Stomach (tissue), 8 donors: ENCODE measurements at regions not wholly inside any gene's neighbourhood (a gene's known extent, or its start where the extent isn't known, plus 50 kb on each side); places are given as distances from the start of the nearest gene placed in this dataset.

Source experiments
- DNase-seq, 2 donors: peaks; one replicate each; pipeline versions ENCODE4 v3.0.0 to v3.0.0-alpha.2; 2013 to 2019
- H3K27ac ChIP-seq, 5 donors: fragments of 200-600 bp in 4 of 5; sonication (generic) in 4 of 5; one replicate each; pipeline ENCODE4 v1.5.1; 2013 to 2019; ENCODE audit warnings: mild to moderate bottlenecking in 1 of 5, moderate library complexity in 1 of 5
- H3K27me3 ChIP-seq, 3 donors: fragments of 200-600 bp; sonication (generic); one replicate each; pipeline ENCODE4 v1.5.1; 2017 to 2019; ENCODE audit warnings: mixed run types in 1 of 3
- H3K36me3 ChIP-seq, 4 donors: fragments of 200-600 bp; sonication (generic); 1 replicate in 3 of 4; 2 replicates in 1 of 4; pipeline ENCODE4 v1.5.1; 2016 to 2019
- H3K4me1 ChIP-seq, 4 donors: fragments of 200-600 bp; sonication (generic); one replicate each; pipeline ENCODE4 v1.5.1; 2016 to 2019
- H3K4me3 ChIP-seq, 4 donors: fragments of 200-600 bp; sonication (generic) in 3 of 4; one replicate each; pipeline ENCODE4 v1.5.1; 2016 to 2019; ENCODE audit warnings: mild to moderate bottlenecking in 1 of 4
- H3K9me3 ChIP-seq, 4 donors: fragments of 200-600 bp; sonication (generic); one replicate each; pipeline ENCODE4 v1.5.1; 2016 to 2019
- CTCF ChIP-seq, 7 experiments: fragments of 450-650 bp in 4 of 7; fragments of 200-600 bp in 3 of 7; sonication (generic) in 3 of 7; IDR thresholded peaks; one replicate each; pipeline ENCODE4 v1.5.1; 2016 to 2019; ENCODE audit warnings: antibody characterized with exemption in 7 of 7, control low read depth in 2 of 7, mild to moderate bottlenecking in 1 of 7
- EP300 ChIP-seq: sonication (generic); formaldehyde crosslinking; IDR thresholded peaks from one replicate; pipeline ENCODE4 v1.6.1; 2017; ENCODE audit warnings: antibody characterized with exemption
- POLR2A ChIP-seq, 4 donors: fragments of 450-650 bp; IDR thresholded peaks; one replicate each; pipeline ENCODE4 v1.6.1; 2016; ENCODE audit warnings: antibody characterized with exemption in 4 of 4, control low read depth in 2 of 4, mild to moderate bottlenecking in 1 of 4, moderate library complexity in 1 of 4
- POLR2AphosphoS5 ChIP-seq, 3 donors: sonication (generic); formaldehyde crosslinking; IDR thresholded peaks; one replicate each; pipeline ENCODE4 v1.6.1; 2016; ENCODE audit warnings: antibody characterized with exemption in 3 of 3
- WGBS, 5 donors: extraction: QIAGEN DNeasy Blood & Tissue Kit in 3 of 5; methylation state at CpG; one replicate each; pipeline versions ENCODE4 v1.1.5 to v1.1.7; 2013 to 2018; 5-methylcytosine and 5-hydroxymethylcytosine counted together
- intact Hi-C: fragments of 100-400 bp; cut with DNase I; formaldehyde crosslinking; loops from one replicate; pipeline ENCODE4 v1.15.1; 2023; ENCODE audit warnings: low total_unique reads
- donor health status: healthy with polysubstance abuse.
- donor health status: Bipolar disorder and iron deficiency.
- donor health status: healthy.

GRCh38 chr1:212520299-212520698 lies 87.6 kb downstream of the NENF start:
- DNase-seq: no peak
- TF ChIP-seq POLR2A (IDR thresholded peaks at IDR 0.05) (no peak), EP300 (no peak), CTCF (IDR thresholded peaks at IDR 0.05) (no peak), POLR2AphosphoS5 (IDR thresholded peaks at IDR 0.05) (no peak)

GRCh38 chr1:212520746-212521145 lies 87.8 kb upstream of the ATF3 start:
- peaks cover 0 to 13% (median 0%) of the 10 kb centered on the region in 3 donors for H3K27me3 ChIP-seq
- 69 to 76% (median 72%) methylated on average over 5 of the region's 5 CpGs for WGBS, 5 donors
- H3K27ac ChIP-seq: no peak overlapping the region
- no peak for DNase-seq
- TF ChIP-seq EP300 (no peak), POLR2AphosphoS5 (IDR thresholded peaks at IDR 0.05) (no peak), POLR2A (IDR thresholded peaks at IDR 0.05) (no peak), CTCF (IDR thresholded peaks at IDR 0.05) (no peak)
- no peaks in the 10 kb centered on the region for H3K9me3 ChIP-seq
- H3K4me1 ChIP-seq: peaks cover 0 to 6% (median 2%) of the 10 kb centered on the region in 4 donors
- H3K36me3 ChIP-seq: no peaks in the 10 kb centered on the region
- intact Hi-C loops: no loop called here
- H3K4me3 ChIP-seq: no peak overlapping the region

More at GRCh38 chr1:212520299-212520698, 87.6 kb downstream of the NENF start:
- H3K9me3 ChIP-seq: no peaks in the 10 kb centered on the region
- intact Hi-C loops: no loop called here
- peaks cover 0 to 6% (median 2%) of the 10 kb centered on the region in 4 donors for H3K4me1 ChIP-seq
- H3K27me3 ChIP-seq: peaks cover 0 to 18% (median 0%) of the 10 kb centered on the region in 3 donors
- H3K36me3 ChIP-seq: no peaks in the 10 kb centered on the region
- no peak overlapping the region for H3K4me3 ChIP-seq
- H3K27ac ChIP-seq: no peak overlapping the region

- Histone ChIP-seq H3K9me3 (no peaks in the 10 kb centered on the region), H3K4me3 (no peak overlapping the region), H3K27ac (no peak overlapping the region), H3K36me3 (no peaks in the 10 kb centered on the region), H3K27me3 (peaks cover 0 to 11% (median 0%) of the 10 kb centered on the region in 3 donors), H3K4me1 (no peaks in the 10 kb centered on the region)
- DNase-seq: no peak
- WGBS, 5 donors: 76 to 86% (median 83%) methylated on average over 7 of the region's 7 CpGs
- no peak for TF ChIP-seq EP300
- TF ChIP-seq POLR2AphosphoS5 (IDR thresholded peaks at IDR 0.05): no peak
- TF ChIP-seq CTCF (IDR thresholded peaks at IDR 0.05): no peak
- no peak for TF ChIP-seq POLR2A (IDR thresholded peaks at IDR 0.05)
- intact Hi-C loops: no loop called here
Measured at GRCh38 chr1:212525479-212526110, 83.0 kb upstream of the ATF3 start.

GRCh38 chr1:212526111-212526491 lies 82.5 kb upstream of the ATF3 start:
- intact Hi-C loops: no loop called here
- WGBS, 5 donors: 85 to 94% (median 90%) methylated on average over 5 of the region's 5 CpGs
- no peak for DNase-seq

More at GRCh38 chr1:212526111-212526491, 82.5 kb upstream of the ATF3 start:
- no peak overlapping the region for H3K4me3 ChIP-seq
- H3K9me3 ChIP-seq: no peaks in the 10 kb centered on the region
- H3K4me1 ChIP-seq: no peaks in the 10 kb centered on the region
- TF ChIP-seq EP300 (no peak), CTCF (IDR thresholded peaks at IDR 0.05) (no peak), POLR2AphosphoS5 (IDR thresholded peaks at IDR 0.05) (no peak), POLR2A (IDR thresholded peaks at IDR 0.05) (no peak)
- no peaks in the 10 kb centered on the region for H3K36me3 ChIP-seq
- no peak overlapping the region for H3K27ac ChIP-seq
- H3K27me3 ChIP-seq: peaks cover 0 to 11% (median 0%) of the 10 kb centered on the region in 3 donors
